Endodermal cell (in vitro differentiated cells): ENCODE measurements at regions not wholly inside any gene's neighbourhood (a gene's known extent, or its start where the extent isn't known, plus 50 kb on each side); places are given as distances from the start of the nearest gene placed in this dataset.

Experiments
- DNase-seq: peaks from one replicate; pipeline ENCODE4 v3.0.0-alpha.2; 2017
- H3K27ac ChIP-seq: 2 replicates; pipeline ENCODE4 v1.5.1; 2013; ENCODE audit warnings: mild to moderate bottlenecking, low read depth, low read length, moderate library complexity
- H3K27me3 ChIP-seq: 2 replicates; pipeline ENCODE4 v1.6.1; 2013; ENCODE audit warnings: mild to moderate bottlenecking, low read length, moderate library complexity; ENCODE audit not compliant: insufficient read depth, control insufficient read depth, poor library complexity, severe bottlenecking
- H3K36me3 ChIP-seq: 2 replicates; pipeline ENCODE4 v1.7.0; 2013; ENCODE audit warnings: mild to moderate bottlenecking, low read length, moderate library complexity; ENCODE audit not compliant: control insufficient read depth, insufficient read depth
- H3K4me1 ChIP-seq: one replicate; pipeline ENCODE4 v1.7.0; 2013; ENCODE audit warnings: low read length; ENCODE audit not compliant: control insufficient read depth, insufficient read depth
- H3K4me3 ChIP-seq: 2 replicates; pipeline ENCODE4 v1.5.1; 2013; ENCODE audit warnings: mild to moderate bottlenecking, low read length, moderate library complexity
- H3K9ac ChIP-seq: 2 replicates; pipeline ENCODE4 v1.6.1; 2013; ENCODE audit warnings: mild to moderate bottlenecking, low read length, moderate library complexity; ENCODE audit not compliant: poor library complexity, severe bottlenecking; ENCODE audit errors: extremely low read depth
- H3K9me3 ChIP-seq: 2 replicates; pipeline ENCODE4 v1.6.1; 2013; ENCODE audit warnings: mild to moderate bottlenecking, low read length, moderate library complexity; ENCODE audit not compliant: control insufficient read depth
- H3K27ac Mint-ChIP-seq: 2 replicates; pipeline ENCODE4 v1.8.0; 2020; ENCODE audit warnings: mixed read lengths
- H3K27me3 Mint-ChIP-seq: 2 replicates; pipeline ENCODE4 v1.8.0; 2021; ENCODE audit warnings: mild to moderate bottlenecking, mixed read lengths; ENCODE audit not compliant: insufficient read depth
- H3K36me3 Mint-ChIP-seq: 2 replicates; pipeline ENCODE4 v1.8.0; 2020; ENCODE audit warnings: low read depth, mixed read lengths
- H3K4me1 Mint-ChIP-seq: 2 replicates; pipeline ENCODE4 v1.8.0; 2020; ENCODE audit warnings: mixed read lengths
- H3K4me3 Mint-ChIP-seq: 2 replicates; pipeline ENCODE4 v1.8.0; 2020; ENCODE audit warnings: mild to moderate bottlenecking, moderate library complexity, mixed read lengths
- H3K9me3 Mint-ChIP-seq: 2 replicates; pipeline ENCODE4 v1.8.0; 2020; ENCODE audit warnings: mild to moderate bottlenecking, mixed read lengths
- CTCF ChIP-seq: fragments of 200-600 bp; sonication (generic); conservative IDR thresholded peaks from 2 replicates; pipeline ENCODE4 v1.5.0; 2021; ENCODE audit warnings: antibody characterized with exemption, mild to moderate bottlenecking
- WGBS, 2 experiments: methylation state at CpG; one replicate each; pipeline versions ENCODE4 v1.1.5 to v1.1.7; 2013; ENCODE audit warnings: missing lambda C conversion rate in 2 of 2, mixed read lengths in 1 of 2; ENCODE audit not compliant: insufficient coverage in 1 of 2, insufficient read length in 1 of 2; 5-methylcytosine and 5-hydroxymethylcytosine counted together

DNA sequence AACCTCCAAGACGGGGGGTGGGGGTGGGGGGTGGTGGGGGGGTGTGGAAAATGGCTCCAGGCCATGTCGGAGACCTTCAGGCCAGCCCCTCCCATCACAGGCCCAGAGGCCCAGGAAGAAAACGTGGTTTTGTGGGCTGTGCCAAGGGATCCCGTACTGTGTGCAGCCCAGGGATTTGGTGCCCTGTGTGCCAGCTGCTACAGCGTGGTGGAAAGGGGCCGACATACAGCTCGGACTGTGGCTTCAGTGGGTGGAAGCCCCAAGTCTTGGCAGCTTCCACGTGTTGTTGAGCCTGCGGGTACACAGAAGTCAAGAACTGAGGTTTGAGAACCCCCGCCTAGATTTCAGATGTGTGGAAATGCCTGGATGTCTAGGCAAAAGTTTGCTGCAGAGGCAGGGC is 259.7 kb downstream of the HGF start:
- Histone ChIP-seq H3K9me3 (no peaks in the 10 kb centered on the region), H3K27ac (no peak overlapping the region), H3K4me1 (no peaks in the 10 kb centered on the region), H3K36me3 (no peaks in the 10 kb centered on the region), H3K27me3 (no peaks in the 10 kb centered on the region), H3K9ac (no peak overlapping the region), H3K4me3 (no peak overlapping the region)
- no peak for TF ChIP-seq CTCF
- Mint-ChIP-seq H3K4me3 (no peak overlapping the region), H3K27me3 (no peaks in the 10 kb centered on the region), H3K9me3 (no peaks in the 10 kb centered on the region), H3K36me3 (no peaks in the 10 kb centered on the region), H3K4me1 (peaks cover 2% of the 10 kb centered on the region), H3K27ac (no peak overlapping the region)
- no peak for DNase-seq
- 95 to 98% methylated on average over 9 of the region's 10 CpGs for WGBS, 2 experiments

GRCh38 chr7:81507221-81507620 is 262.6 kb downstream of the HGF start:
- DNase-seq: no peak
- Histone ChIP-seq H3K27me3 (no peaks in the 10 kb centered on the region), H3K4me3 (no peak overlapping the region), H3K4me1 (no peaks in the 10 kb centered on the region), H3K9ac (no peak overlapping the region), H3K27ac (no peak overlapping the region), H3K9me3 (no peaks in the 10 kb centered on the region), H3K36me3 (no peaks in the 10 kb centered on the region)
- no peaks in the 10 kb centered on the region for H3K36me3 Mint-ChIP-seq
- peaks cover 1% of the 10 kb centered on the region for H3K4me1 Mint-ChIP-seq
- H3K9me3 Mint-ChIP-seq: no peaks in the 10 kb centered on the region
- H3K4me3 Mint-ChIP-seq: no peak overlapping the region
- 88 to 92% methylated on average over 2 of the region's 2 CpGs for WGBS, 2 experiments
- TF ChIP-seq CTCF: no peak
- H3K27me3 Mint-ChIP-seq: no peaks in the 10 kb centered on the region
- no peak overlapping the region for H3K27ac Mint-ChIP-seq

DNA sequence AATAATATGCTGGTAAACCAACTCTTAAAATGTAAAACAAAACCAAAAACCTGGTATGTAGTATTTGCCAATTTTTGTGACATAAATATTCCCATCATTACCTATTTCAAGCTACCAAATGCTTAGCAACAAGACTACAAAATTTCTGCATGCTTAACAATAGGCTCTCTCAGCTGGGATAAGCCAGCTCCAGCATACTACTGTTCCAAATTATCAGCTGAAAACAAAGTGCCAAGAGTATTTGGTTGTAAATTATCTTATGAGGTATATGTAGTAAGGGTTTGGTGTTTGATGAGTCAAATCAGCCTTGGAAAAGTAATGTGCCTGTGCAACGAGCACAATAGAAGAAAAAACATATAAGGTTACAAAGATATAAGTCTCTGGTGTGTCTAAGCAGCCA is 263.2 kb downstream of the HGF start:
- Histone ChIP-seq H3K27me3 (no peaks in the 10 kb centered on the region), H3K4me1 (no peaks in the 10 kb centered on the region), H3K4me3 (no peak overlapping the region), H3K36me3 (no peaks in the 10 kb centered on the region), H3K9me3 (no peaks in the 10 kb centered on the region), H3K27ac (no peak overlapping the region), H3K9ac (no peak overlapping the region)
- Mint-ChIP-seq H3K4me1 (peaks cover 3% of the 10 kb centered on the region), H3K4me3 (no peak overlapping the region), H3K27me3 (no peaks in the 10 kb centered on the region), H3K36me3 (no peaks in the 10 kb centered on the region), H3K9me3 (no peaks in the 10 kb centered on the region), H3K27ac (no peak overlapping the region)
- 82 to 100% methylated on average over 1 of the region's 1 CpG for WGBS, 2 experiments
- TF ChIP-seq CTCF: no peak
- DNase-seq: no peak
